Activated CD8-positive, alpha-beta memory T cell treated with anti-CD3 and anti-CD28 coated beads, Interleukin-2, amount 50 U/mL, for 4 hours (primary cell): ENCODE measurements at regions not wholly inside any gene's neighbourhood (a gene's known extent, or its start where the extent isn't known, plus 50 kb on each side); places are given as distances from the start of the nearest gene placed in this dataset.

Experiments
- DNase-seq: peaks from one replicate; pipeline ENCODE4 v3.0.0-alpha.2; 2020

DNA sequence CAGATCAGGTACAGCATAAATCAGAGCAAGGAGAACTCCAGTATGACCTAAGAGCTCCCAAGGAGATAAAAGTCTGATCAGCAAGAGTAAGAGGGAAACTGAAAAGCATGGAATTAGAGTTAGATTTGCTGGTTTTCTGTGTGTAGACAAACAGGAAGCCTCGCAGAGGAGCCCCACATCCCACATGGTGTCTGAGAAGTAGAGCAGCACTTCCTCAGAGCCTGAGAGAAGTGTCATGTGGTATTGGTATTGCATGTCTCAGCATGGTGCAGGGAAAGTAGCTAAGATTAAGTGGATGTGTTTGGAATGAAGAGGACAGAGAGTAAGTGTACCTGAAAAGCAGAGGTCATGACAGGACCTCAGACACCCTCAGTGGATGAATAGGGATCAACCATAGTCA, 175.4 kb upstream of the GBE1 start:
- no peak for DNase-seq

GRCh38 chr3:81932681-81933080, 171.2 kb upstream of the GBE1 start:
- no peak for DNase-seq

DNA sequence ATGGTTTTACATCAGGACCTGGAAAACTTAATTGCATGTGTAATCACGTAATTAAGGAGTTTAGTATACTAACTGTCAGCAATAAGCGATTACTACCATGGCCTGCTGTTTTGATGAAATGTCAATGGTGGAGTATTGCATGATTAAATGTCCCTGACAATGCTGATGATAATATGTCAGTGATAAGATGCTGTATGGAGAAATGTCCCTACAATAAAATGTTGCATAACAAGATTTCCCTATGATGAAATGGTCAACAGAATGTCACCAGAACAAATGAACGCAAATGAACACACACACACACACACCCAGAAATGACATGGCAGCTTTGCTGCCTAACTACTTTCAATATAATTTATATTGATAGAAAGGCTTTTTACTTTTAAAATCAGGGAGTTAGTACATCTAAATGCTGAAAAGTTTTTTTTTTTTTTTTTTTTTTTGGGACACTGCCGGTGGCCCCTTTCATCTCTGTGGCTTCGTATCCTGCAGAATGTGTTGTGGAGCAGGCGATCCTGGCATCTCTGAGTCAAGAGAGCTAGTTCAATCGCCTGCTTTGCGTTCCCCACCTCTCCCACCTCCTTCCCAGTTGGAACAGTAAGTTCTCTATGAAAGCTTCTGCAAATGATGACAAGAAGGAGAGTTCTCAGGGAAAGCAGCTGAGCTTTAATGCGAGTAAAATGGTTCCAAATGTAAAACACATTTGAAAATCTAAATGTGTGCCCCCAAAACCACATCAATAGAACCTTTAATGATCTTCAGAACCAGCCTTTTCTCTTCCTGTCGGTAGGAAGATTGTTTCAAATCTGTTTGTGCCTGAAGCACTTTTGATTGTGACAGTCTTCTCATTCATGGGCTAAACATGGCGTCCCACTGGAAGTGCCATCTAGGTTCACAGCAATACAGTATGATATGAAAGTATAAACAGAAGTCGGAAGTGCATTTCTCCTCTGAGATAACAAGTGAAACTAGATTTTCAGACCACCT, 170.1 kb upstream of the GBE1 start:
- DNase-seq = no peak

- DNase-seq = no peak
Measured at GRCh38 chr3:81929697-81930096, 168.3 kb upstream of the GBE1 start.

GRCh38 chr3:81927811-81928210, 166.4 kb upstream of the GBE1 start:
- DNase-seq = no peak

DNA sequence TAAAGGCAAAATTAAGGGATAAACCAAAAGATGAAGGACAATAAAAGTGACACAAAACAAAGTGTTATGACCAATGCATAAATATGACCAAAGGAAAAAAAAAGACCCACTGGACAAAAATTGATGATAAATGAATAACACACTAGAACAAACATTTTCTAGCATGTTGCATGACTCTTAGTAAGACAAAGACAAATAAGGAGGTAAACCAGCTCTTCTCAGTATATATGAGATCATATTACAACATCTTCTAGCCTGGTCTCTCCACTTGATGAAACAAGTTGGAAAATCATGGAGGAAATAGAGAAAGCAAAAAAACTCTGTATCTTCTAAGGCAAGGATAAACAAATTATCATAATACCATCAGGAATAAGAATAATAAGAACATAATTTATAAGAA, 163.9 kb upstream of the GBE1 start:
- DNase-seq = no peak

- DNase-seq = no peak
Measured at GRCh38 chr3:81923038-81923437, 161.6 kb upstream of the GBE1 start.

GRCh38 chr3:81922404-81922803, 161.0 kb upstream of the GBE1 start:
- no peak for DNase-seq

GRCh38 chr3:81920816-81921215, 159.4 kb upstream of the GBE1 start:
- no peak for DNase-seq

GRCh38 chr3:81916890-81917289, 155.4 kb upstream of the GBE1 start:
- DNase-seq = no peak

- DNase-seq = no peak
Measured at GRCh38 chr3:81913886-81914663, 152.6 kb upstream of the GBE1 start.

DNA sequence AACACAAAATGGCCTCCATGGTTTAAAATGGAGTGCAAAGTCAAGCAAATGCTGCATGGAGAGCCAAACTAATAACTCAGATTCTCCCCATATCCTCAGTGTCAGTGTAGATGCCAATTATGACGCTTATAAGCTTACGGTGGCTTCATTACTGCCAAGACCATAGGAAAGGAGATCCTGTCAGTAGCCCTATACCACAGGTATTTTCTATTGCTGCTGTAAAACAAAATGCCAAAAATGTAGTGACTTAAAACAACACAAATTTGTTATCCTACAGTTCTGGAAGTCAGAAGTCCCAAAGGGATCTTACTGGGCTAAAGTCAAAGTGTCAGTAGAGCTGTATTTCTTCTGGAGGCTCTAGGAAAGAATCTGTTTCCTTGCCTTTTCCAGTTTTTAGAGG, 149.8 kb upstream of the GBE1 start:
- no peak for DNase-seq

DNA sequence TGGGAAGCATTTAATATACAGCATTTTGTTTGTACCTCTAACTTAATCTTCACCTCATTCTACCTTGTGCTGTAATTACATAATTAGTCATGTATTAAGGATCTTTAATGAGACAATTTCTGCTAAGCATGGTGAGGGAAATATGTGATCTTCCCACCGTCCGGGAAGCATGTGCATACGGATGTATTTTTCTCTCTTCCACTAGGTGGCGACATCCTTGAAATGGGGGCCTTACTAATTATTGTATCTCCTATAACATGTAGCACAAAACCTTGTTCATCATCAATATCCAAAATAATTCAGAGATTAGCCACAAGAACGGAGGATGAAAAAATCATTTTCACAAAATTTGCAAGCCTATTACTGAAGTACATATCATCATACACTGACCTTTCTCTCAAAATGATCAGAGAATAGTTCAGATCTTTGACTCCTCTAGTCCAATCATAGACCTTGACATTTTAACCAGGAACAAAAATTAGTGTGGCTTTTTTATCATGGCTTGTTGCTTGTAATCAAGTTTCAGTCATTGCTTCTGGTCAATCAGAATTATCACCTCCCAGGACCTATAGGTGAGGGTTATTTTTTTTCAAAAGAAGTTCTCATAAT, 148.9 kb upstream of the GBE1 start:
- no peak for DNase-seq

DNA sequence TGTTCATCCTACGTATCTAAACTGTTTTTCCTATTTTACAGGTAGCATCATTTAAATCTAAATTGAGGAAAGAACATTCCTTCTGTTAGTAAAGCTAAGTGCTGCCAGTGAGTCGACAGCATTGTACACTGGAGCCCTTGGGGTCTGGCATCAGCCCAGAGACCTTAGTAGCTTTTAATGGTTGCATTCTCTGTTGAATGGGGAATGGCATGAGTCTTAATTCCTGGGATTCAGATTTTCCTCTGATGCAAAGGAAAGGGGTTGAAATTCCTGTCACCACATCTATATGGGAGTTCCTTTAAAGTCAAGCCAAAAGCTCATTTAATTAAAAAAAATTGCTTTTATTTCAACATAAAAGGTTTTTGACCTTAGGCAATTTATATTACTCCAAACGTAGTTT, 148.4 kb upstream of the GBE1 start:
- DNase-seq = no peak

DNA sequence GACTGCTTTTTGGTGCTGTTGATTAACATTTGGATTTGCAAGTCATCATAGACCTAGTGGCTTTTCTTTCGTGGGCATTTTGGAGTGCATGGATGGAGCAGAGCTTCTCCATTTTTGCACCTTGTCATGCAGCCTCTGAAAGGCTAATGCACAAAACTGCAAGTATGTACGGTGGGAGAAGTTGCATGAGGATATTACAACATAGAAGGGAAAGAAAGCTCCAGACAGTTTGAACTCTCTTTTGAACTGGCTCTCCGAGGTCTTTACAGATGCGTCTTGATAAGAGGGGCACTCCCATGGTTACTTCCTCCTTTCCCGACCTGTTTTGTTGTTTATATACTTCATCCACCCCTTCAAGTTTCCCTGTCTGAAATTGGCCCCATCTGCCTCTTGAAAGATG, 147.1 kb upstream of the GBE1 start:
- DNase-seq = no peak

- no peak for DNase-seq
Measured at GRCh38 chr3:81898336-81898735, 136.9 kb upstream of the GBE1 start.

GRCh38 chr3:81894598-81894997, 133.2 kb upstream of the GBE1 start:
- no peak for DNase-seq

- no peak for DNase-seq
Measured at GRCh38 chr3:81891055-81891895, 129.8 kb upstream of the GBE1 start.

DNA sequence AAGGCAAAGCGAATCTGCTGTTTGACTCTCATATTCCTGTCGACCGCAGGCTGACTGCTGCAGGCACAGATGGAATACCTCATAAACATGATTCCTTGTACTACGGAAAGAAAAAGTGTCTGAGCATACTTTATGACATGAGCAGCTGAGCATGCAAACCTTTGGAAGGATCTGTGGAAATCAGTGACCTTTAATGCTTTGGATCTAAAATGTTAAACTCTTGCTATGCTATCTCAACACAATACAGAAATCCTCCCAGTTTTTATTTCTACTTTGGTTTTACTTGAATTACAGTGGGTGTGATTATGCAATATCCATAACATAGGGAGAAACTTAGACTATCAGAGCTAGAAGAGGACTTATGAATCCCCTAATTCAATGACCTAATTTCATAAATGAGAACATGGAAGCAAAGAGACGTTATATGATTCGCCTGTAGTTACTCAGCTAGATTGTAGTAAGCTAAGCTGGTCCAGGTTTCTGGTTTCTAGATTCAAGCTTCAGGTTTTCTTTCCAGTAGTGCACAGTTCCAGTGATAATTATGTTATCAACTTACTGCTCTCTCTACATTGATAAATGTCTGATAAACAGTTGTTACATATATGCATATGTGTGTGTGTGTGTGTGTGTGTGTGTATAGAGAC, 127.6 kb upstream of the GBE1 start:
- no peak for DNase-seq

DNA sequence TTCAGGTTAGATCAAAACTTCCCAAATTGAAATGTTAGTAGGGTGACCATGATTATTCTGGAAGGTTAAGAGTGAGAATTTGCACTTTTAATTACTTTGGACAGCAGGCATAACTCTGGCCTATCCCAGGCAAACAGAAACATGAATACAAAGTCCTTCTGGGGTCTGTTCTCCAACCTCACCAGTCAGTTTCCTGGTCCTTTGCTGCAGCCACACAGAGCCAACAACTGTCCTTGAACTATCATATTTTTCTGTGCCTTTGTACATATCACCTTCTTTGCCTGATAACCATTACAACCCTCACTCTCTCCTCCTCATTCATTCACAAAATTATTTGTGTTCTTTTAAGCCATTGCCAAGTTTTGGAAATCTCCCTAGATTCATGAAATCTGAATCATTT, 126.0 kb upstream of the GBE1 start:
- DNase-seq = no peak

DNA sequence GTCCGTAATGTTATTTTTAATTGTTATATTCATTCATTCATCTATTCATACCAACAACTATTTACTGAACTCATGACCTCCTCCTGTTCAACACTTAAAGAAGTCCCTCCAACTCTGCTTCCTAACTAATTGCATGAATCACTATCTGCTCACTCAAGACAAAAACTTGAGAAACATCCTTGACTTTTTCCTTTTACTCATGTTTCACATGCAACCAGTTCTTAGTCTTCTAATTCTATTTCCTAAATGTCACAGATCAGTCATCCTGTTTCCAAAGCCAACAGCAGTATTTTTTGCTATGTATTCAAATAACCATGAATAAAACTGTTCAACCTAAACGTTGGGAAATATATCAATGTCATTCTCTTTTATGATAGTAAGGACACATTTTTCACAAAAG, 124.6 kb upstream of the GBE1 start:
- no peak for DNase-seq

DNA sequence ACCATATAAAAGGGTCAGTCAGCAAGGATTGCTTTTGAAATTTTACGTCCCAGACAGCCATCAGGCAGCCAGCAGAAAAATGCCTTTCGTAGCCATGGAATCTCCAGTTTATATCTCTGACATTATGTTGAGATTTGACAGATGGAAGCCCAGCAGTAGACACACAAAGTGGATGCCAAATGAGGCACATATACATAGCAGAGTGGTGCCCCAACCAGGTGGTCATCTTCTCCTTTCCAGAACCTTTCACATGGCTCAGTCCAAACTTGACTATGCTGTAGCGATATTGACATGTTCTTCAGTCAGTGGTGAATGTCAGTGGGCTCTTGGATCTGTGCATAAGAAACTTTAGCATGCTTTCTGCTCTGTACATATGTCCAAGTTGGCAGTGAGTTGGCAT, 123.3 kb upstream of the GBE1 start:
- no peak for DNase-seq
